ENCODE measurements at regions not wholly inside any gene's neighbourhood (a gene's known extent, or its start where the extent isn't known, plus 50 kb on each side); places are given as distances from the start of the nearest gene placed in this dataset.

DNA sequence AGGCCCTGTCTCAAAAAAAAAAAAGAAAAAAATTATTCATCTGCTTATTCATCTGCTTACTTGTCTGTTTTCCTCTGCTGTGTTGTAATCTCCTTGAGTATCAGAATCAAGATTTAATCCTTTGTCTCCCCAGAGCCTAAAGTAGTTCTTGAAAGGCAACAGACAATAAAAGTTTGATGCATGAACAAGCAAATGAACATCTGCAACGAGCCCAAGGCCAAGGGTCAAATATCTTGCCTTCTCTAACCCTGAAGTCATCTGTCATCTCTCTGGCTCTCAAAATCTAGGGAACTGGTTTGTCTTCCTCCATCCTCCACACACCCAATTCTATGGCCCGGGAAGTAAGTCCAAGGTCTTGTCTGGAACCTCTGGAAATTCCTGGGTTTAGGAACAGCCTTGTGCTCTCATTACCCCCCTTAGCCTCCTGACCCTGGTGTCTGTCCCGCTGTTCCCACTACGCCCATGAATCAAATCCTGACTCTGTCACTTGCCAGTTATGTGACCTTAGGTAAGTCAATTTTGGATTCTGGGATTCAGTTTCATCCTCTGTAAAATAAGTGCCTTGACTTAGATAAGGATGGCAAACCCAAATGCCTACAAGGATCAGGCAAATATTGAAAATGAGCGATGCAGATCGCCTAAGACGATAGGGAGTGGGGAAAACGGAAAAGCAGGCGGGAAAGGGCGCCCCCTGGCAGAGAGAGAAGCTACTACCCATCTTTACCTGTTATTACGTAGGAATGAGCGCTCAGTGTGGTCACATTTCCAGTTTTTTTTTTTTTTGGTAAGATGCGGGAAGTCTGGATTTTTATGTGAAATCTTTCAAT is 102.7 kb upstream of the DHX15 start:
- DNase-seq (ENCODE audit: low spot score in 2 of 2): no peak
- intact Hi-C loops (cut with DNase I; ENCODE audit: low total_unique reads): no loop called here
- Histone ChIP-seq H3K4me3 (no peak overlapping the region), H3K9me3 (no peaks in the 10 kb centered on the region), H3K4me1 (no peaks in the 10 kb centered on the region), H3K27me3 (no peaks in the 10 kb centered on the region), H3K27ac (no peak overlapping the region), H3K36me3 (no peaks in the 10 kb centered on the region)
- TF ChIP-seq POLR2AphosphoS5 (IDR thresholded peaks at IDR 0.05) (no peak), POLR2A (IDR thresholded peaks at IDR 0.05) (no peak)
- TF ChIP-seq, protein P1, sequence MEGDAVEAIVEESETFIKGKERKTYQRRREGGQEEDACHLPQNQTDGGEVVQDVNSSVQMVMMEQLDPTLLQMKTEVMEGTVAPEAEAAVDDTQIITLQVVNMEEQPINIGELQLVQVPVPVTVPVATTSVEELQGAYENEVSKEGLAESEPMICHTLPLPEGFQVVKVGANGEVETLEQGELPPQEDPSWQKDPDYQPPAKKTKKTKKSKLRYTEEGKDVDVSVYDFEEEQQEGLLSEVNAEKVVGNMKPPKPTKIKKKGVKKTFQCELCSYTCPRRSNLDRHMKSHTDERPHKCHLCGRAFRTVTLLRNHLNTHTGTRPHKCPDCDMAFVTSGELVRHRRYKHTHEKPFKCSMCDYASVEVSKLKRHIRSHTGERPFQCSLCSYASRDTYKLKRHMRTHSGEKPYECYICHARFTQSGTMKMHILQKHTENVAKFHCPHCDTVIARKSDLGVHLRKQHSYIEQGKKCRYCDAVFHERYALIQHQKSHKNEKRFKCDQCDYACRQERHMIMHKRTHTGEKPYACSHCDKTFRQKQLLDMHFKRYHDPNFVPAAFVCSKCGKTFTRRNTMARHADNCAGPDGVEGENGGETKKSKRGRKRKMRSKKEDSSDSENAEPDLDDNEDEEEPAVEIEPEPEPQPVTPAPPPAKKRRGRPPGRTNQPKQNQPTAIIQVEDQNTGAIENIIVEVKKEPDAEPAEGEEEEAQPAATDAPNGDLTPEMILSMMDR (IDR thresholded peaks at IDR 0.05): peak in 1 of 3 donors; percentile 33

DNA sequence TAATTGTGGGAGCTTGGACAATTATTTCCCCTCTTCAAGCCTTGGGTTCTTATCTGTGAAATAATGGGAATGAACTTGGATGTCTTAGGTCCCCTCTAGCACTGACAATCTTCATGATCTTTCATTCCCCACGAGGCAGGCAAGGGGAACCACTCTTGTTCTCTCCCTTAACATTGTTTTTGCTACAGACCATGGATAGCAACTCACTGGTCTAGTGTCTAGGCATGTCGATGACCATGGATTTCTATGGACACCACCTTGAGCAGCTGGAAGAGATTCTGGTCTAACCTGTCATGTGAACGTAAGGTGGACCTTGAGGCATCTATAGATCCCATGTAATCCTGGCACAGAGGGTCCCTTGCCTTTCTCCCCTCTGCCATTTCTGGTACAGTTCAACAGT is 104.1 kb upstream of the DHX15 start:
- intact Hi-C loops (cut with DNase I; ENCODE audit: low total_unique reads): no loop called here
- TF ChIP-seq, protein P1 (IDR thresholded peaks at IDR 0.05): no peak
- TF ChIP-seq POLR2AphosphoS5 (IDR thresholded peaks at IDR 0.05) (no peak), POLR2A (IDR thresholded peaks at IDR 0.05) (no peak)
- DNase-seq (ENCODE audit: low spot score in 2 of 2): no peak
- Histone ChIP-seq H3K9me3 (peaks cover 0 to 7% of the 10 kb centered on the region in 2 donors), H3K27me3 (no peaks in the 10 kb centered on the region), H3K27ac (no peak overlapping the region), H3K4me3 (no peak overlapping the region), H3K4me1 (no peaks in the 10 kb centered on the region), H3K36me3 (no peaks in the 10 kb centered on the region)

DNA sequence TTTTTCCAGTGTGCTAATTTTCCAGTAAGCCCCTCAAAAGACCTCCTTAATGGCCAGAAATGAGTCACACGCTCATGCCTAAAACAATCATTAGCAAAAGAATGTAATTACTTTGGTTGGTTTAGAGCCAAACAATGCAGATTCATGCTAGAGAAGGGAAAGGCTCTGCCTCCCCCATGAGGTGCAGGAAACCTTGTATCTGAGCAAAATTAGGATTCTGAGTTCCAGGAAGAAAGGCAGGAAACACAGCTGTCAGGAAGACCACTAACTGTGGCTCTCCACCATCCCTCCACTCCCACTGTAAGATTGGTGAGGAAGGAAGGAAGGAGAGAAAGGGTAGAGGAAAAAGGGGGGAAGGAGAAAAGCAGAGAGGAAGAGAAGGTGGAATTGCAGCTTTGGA is 104.9 kb upstream of the DHX15 start:
- Histone ChIP-seq H3K9me3 (peaks cover 0 to 7% of the 10 kb centered on the region in 2 donors), H3K36me3 (no peaks in the 10 kb centered on the region), H3K4me3 (no peak overlapping the region), H3K27ac (no peak overlapping the region), H3K4me1 (no peaks in the 10 kb centered on the region), H3K27me3 (no peaks in the 10 kb centered on the region)
- intact Hi-C loops (cut with DNase I; ENCODE audit: low total_unique reads): no loop called here
- DNase-seq (ENCODE audit: low spot score in 2 of 2): no peak
- no peak for TF ChIP-seq POLR2AphosphoS5 (IDR thresholded peaks at IDR 0.05)
- TF ChIP-seq, protein P1 (IDR thresholded peaks at IDR 0.05): no peak
- TF ChIP-seq POLR2A (IDR thresholded peaks at IDR 0.05): no peak

DNA sequence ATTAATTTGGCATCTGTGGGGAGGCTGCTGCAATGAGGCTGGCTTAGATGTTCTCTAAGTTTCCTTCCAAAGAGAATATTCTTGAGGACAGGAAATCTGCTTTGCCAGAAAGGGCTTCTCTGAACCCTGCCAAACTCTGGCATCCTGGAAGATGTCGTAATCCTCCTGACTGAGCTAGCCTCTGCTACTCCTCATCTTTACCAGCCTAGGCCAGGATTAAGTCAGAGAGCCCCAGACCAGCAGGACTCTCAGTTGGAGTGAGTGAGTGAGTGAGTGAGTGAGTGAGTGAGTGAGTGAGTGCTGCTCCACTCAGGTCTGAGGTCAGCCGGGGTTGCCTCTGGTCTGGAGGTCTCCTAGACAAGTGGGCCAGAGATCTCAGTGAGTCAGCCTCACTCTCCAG is 104.9 kb upstream of the SOD3 start:
- no peaks in the 10 kb centered on the region for H3K27me3 ChIP-seq
- H3K4me3 ChIP-seq: no peak overlapping the region
- TF ChIP-seq, protein P1 (IDR thresholded peaks at IDR 0.05): no peak
- TF ChIP-seq POLR2A (IDR thresholded peaks at IDR 0.05) (no peak), POLR2AphosphoS5 (IDR thresholded peaks at IDR 0.05) (no peak)
- no peak overlapping the region for H3K27ac ChIP-seq
- H3K36me3 ChIP-seq: no peaks in the 10 kb centered on the region
- H3K4me1 ChIP-seq: no peaks in the 10 kb centered on the region
- intact Hi-C loops (cut with DNase I; ENCODE audit: low total_unique reads): no loop called here
- DNase-seq (ENCODE audit: low spot score in 2 of 2): no peak
- H3K9me3 ChIP-seq: peaks cover 0 to 7% of the 10 kb centered on the region in 2 donors

DNA sequence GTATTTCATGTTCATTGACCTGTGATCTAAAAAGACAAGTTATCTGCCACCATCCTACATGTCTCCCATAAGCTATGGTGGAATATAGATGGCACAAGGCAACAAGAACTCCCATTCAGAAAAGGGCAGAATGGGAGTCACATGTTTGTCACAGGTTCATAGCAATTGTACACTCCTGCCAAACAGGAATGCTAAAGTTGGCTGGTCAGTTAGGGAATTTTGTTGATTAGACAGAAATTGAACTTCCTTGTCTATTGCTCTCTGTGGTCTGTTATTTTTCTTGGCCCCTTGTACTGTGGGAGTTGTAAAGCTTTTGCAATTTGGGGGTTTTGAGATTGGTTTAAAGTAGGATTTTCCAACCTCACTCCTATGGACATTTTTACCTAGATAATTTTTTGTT is 101.7 kb upstream of the SOD3 start:
- intact Hi-C loops (cut with DNase I; ENCODE audit: low total_unique reads): no loop called here
- Histone ChIP-seq H3K9me3 (peaks cover 0 to 7% of the 10 kb centered on the region in 2 donors), H3K4me1 (no peaks in the 10 kb centered on the region), H3K36me3 (no peaks in the 10 kb centered on the region), H3K4me3 (no peak overlapping the region), H3K27me3 (no peaks in the 10 kb centered on the region), H3K27ac (peak overlapping the region in 1 of 2 donors; percentile 25)
- no peak for TF ChIP-seq POLR2A (IDR thresholded peaks at IDR 0.05)
- TF ChIP-seq, protein P1 (IDR thresholded peaks at IDR 0.05): no peak
- TF ChIP-seq POLR2AphosphoS5 (IDR thresholded peaks at IDR 0.05): no peak
- DNase-seq (ENCODE audit: low spot score in 2 of 2): no peak
